ENCODE measurements at regions not wholly inside any gene's neighbourhood (a gene's known extent, or its start where the extent isn't known, plus 50 kb on each side); places are given as distances from the start of the nearest gene placed in this dataset.

- no peak for TF ChIP-seq CTCF (IDR thresholded peaks at IDR 0.05)
- TF ChIP-seq POLR2A (IDR thresholded peaks at IDR 0.05) = no peak
Measured at GRCh38 chr5:124832510-124832909, 86.1 kb upstream of the ZNF608 start.

Data from lower leg skin (tissue), 3 donors.